Hematopoietic multipotent progenitor cell treated with erythropoietin and hydrocortisone succinate and interleukin-3 and kit ligand, for 15 days (in vitro differentiated cells): ENCODE measurements at regions not wholly inside any gene's neighbourhood (a gene's known extent, or its start where the extent isn't known, plus 50 kb on each side); places are given as distances from the start of the nearest gene placed in this dataset.
A peak's percentile ranks its signal among the peaks of the same experiment; 100 is the strongest.

Source experiments
- DNase-seq: peaks from one replicate; pipeline ENCODE4 v3.0.0-alpha.2; 2015; ENCODE audit warnings: low spot score

GRCh38 chr16:85971902-85972638, 73.1 kb downstream of the IRF8 start:
- DNase-seq, result no peak

- DNase-seq, result no peak
Observed at GRCh38 chr16:85974428-85975375, 75.7 kb downstream of the IRF8 start.

- no peak for DNase-seq
Observed at GRCh38 chr16:85975451-85975981, 76.6 kb downstream of the IRF8 start.

GRCh38 chr16:85978291-85978775, 79.4 kb downstream of the IRF8 start:
- no peak for DNase-seq

- DNase-seq, result no peak
Observed at GRCh38 chr16:85978976-85979375, 80.0 kb downstream of the IRF8 start.

- DNase-seq, result no peak
Observed at GRCh38 chr16:85979605-85980004, 80.6 kb downstream of the IRF8 start.

- DNase-seq, result no peak
Observed at GRCh38 chr16:85980686-85981085, 81.7 kb downstream of the IRF8 start.

GRCh38 chr16:85981826-85982562, 83.0 kb downstream of the IRF8 start:
- DNase-seq, result no peak

- DNase-seq, result no peak
Observed at GRCh38 chr16:85982563-85982939, 83.6 kb downstream of the IRF8 start.

- DNase-seq, result no peak
Observed at GRCh38 chr16:85983064-85983463, 84.1 kb downstream of the IRF8 start.

GRCh38 chr16:85983606-85984230, 84.8 kb downstream of the IRF8 start:
- DNase-seq, result no peak

- DNase-seq, result no peak
Observed at GRCh38 chr16:85984231-85984880, 85.4 kb downstream of the IRF8 start.

- DNase-seq, result no peak
Observed at GRCh38 chr16:85984947-85985451, 86.0 kb downstream of the IRF8 start.

- DNase-seq, result peak; percentile 27
Observed at GRCh38 chr16:85986931-85987749, 88.2 kb downstream of the IRF8 start.

GRCh38 chr16:85987750-85988078, 88.8 kb downstream of the IRF8 start:
- no peak for DNase-seq

- no peak for DNase-seq
Observed at GRCh38 chr16:85988306-85988705, 89.3 kb downstream of the IRF8 start.

- no peak for DNase-seq
Observed at GRCh38 chr16:85988723-85989313, 89.9 kb downstream of the IRF8 start.

GRCh38 chr16:85989376-85989775, 90.4 kb downstream of the IRF8 start:
- no peak for DNase-seq

- no peak for DNase-seq
Observed at GRCh38 chr16:85989863-85990643, 91.1 kb downstream of the IRF8 start.
